ENCODE measurements at regions not wholly inside any gene's neighbourhood (a gene's known extent, or its start where the extent isn't known, plus 50 kb on each side); places are given as distances from the start of the nearest gene placed in this dataset.

DNA sequence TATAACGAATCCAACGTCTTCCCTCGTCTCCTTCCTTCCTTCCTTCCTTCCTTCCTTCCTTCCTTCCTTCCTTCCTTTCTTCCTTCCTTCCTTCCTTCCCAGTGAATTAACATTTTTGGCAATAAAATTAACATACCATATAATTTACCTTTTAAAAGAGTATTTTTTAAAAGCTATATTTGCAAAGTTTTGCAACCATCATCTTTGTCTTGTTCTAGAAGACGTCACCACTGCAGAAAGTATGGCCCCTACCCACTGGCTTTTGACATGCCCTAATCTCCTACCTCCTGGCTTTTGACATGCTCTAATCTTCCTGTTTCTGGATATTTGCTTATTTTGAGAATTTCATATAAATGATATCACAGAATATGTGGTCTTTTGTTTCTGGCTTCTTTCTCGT is 1023.9 kb upstream of the ZEB2 start:
- no peak overlapping the region for H3K27ac ChIP-seq
- CTCF ChIA-PET: interaction anchor here (0.6 kb wide), 1 partner anchor 618 kb away, joined by 3 read pairs; no protein-coding TSS in a partner anchor
- DNase-seq (ENCODE audit: low spot score): no peak
- TF ChIP-seq, protein P1, sequence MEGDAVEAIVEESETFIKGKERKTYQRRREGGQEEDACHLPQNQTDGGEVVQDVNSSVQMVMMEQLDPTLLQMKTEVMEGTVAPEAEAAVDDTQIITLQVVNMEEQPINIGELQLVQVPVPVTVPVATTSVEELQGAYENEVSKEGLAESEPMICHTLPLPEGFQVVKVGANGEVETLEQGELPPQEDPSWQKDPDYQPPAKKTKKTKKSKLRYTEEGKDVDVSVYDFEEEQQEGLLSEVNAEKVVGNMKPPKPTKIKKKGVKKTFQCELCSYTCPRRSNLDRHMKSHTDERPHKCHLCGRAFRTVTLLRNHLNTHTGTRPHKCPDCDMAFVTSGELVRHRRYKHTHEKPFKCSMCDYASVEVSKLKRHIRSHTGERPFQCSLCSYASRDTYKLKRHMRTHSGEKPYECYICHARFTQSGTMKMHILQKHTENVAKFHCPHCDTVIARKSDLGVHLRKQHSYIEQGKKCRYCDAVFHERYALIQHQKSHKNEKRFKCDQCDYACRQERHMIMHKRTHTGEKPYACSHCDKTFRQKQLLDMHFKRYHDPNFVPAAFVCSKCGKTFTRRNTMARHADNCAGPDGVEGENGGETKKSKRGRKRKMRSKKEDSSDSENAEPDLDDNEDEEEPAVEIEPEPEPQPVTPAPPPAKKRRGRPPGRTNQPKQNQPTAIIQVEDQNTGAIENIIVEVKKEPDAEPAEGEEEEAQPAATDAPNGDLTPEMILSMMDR (conservative IDR thresholded peaks at IDR 0.05; ENCODE audit: low read depth): no peak
- POLR2A ChIA-PET (ENCODE audit: low non-redundant PET): no interaction called here

DNA sequence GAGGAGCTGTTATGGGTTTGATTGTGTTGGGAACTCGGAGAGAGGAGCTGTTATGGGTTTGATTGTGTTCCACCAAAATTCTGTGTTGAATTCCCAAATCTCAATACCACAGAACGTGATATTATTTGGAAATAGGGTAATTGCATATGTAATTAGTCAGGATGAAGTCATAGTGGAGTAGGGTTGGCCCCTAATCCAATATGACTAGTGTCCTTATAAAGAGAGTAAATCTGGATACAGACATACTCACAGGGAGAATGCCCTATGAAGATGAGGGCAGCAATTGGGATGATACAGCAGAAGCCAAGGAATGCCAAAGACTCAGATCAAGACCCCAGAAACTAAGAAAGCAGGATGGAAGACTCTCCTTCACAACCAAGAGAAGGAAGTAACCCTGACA is 1023.2 kb upstream of the ZEB2 start:
- no peak for DNase-seq (ENCODE audit: low spot score)
- H3K27ac ChIP-seq: no peak overlapping the region
- TF ChIP-seq, protein P1 (conservative IDR thresholded peaks at IDR 0.05; ENCODE audit: low read depth): no peak
- ChIA-PET CTCF (interaction anchor here (0.5 kb wide), 1 partner anchor 875 kb away, joined by 3 read pairs; no protein-coding TSS in a partner anchor), POLR2A (ENCODE audit: low non-redundant PET) (no interaction called here)

DNA sequence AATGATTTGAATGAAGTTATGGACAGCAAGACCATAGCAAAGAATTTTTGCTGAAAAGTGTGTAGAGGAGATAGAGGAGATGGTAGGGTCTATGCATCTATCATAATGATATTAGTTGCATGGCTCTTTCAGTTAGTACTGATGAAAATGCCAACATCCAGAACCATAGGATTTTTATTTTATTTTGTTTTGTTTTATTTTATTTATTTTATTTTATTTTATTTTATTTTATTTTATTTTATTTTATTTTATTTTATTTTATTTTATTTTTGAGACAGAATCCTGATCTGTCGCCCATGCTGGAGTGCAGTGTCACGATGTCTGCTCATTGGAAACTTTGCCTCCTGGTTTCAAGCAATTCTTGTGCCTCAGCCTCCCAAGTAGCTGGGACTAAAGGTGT is 1021.1 kb upstream of the ZEB2 start:
- no peak overlapping the region for H3K27ac ChIP-seq
- ChIA-PET POLR2A (ENCODE audit: low non-redundant PET) (no interaction called here), CTCF (no interaction called here)
- TF ChIP-seq, protein P1 (conservative IDR thresholded peaks at IDR 0.05; ENCODE audit: low read depth): no peak
- no peak for DNase-seq (ENCODE audit: low spot score)

DNA sequence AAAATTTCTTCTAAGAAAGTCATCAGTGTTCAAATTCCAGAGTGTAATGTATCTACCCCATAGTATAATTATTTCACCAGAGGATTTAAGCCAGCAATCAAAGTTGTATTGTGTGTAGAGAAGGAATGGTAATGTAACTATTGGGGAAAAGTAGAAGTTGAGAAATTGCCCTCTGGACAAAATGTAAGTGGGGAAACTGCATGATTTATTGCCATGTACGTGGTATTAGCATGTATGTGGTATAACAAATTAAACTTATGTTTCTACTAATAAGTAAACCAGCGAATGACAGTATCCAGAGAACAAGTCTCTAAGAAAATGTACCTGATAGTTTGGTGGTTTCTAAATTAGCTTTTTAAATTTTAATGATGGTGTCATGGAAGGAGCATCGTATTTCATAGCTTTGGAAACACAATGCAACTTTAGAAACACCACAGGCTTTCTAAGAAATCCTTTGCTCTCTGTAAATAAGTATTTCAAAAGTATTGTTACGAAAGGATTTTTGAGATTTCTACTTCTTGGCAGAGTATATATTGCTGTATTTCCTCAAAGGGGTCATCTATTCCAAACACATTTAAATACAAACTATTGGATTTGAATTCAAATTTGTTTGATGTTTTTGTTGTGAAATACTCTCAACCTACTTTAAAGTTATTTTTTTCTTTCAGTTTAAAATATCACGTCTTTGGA is 1018.9 kb upstream of the ZEB2 start:
- ChIA-PET CTCF (no interaction called here), POLR2A (ENCODE audit: low non-redundant PET) (no interaction called here)
- DNase-seq (ENCODE audit: low spot score): no peak
- no peak overlapping the region for H3K27ac ChIP-seq
- TF ChIP-seq, protein P1 (conservative IDR thresholded peaks at IDR 0.05; ENCODE audit: low read depth): no peak

DNA sequence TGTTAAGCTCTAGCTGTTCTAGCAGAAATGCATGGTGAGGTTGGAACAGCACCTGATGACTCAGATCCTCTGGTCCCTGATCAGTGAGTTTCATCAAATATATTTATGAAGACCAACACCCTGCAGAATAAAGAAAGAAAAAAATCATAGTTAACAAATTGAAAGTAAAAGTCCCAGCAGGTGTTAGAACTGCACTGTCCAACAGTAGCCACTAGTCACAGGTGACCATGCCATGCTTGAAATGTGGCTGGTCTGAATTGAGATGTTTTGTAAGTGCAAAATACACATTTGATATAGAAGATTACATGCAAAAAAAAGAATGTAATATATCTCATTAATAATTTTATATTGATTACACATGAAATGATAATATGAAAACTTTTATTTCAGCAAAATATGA is 1010.7 kb upstream of the ZEB2 start:
- ChIA-PET POLR2A (ENCODE audit: low non-redundant PET) (no interaction called here), CTCF (interaction anchor here (0.6 kb wide), 1 partner anchor 698 kb away, joined by 3 read pairs; no protein-coding TSS in a partner anchor)
- H3K27ac ChIP-seq: no peak overlapping the region
- no peak for DNase-seq (ENCODE audit: low spot score)
- TF ChIP-seq, protein P1 (conservative IDR thresholded peaks at IDR 0.05; ENCODE audit: low read depth): no peak

DNA sequence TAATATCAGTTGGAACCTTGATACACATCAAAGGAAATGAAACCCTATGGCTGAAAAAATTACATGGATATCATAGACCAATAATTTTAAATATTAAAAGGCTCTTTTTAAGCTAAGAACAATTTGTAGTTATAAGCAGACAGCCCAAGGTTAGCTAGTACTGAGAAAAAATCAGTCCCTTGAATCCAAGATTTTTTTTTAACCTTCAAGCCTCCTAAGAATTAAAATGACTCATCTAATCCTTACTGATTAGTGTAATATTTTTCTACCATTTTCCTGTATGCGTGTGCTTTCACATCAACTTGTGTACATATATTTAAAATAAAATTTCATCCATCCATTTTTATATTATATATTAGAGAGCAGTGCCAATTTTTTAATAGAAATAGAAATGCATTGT is 1004.9 kb upstream of the ZEB2 start:
- DNase-seq (ENCODE audit: low spot score): no peak
- ChIA-PET POLR2A (ENCODE audit: low non-redundant PET) (no interaction called here), CTCF (interaction anchor here (0.6 to 0.7 kb wide), 2 partner anchors 22 to 1563 kb away, joined by 3 read pairs; no protein-coding TSS in a partner anchor)
- no peak overlapping the region for H3K27ac ChIP-seq
- TF ChIP-seq, protein P1 (conservative IDR thresholded peaks at IDR 0.05; ENCODE audit: low read depth): no peak
